GM18868 (cell line): ENCODE measurements at regions not wholly inside any gene's neighbourhood (a gene's known extent, or its start where the extent isn't known, plus 50 kb on each side); places are given as distances from the start of the nearest gene placed in this dataset.

Source experiments
- ATAC-seq: cut with Tn5 transposase; IDR thresholded peaks from one replicate; pipeline ENCODE4 v1.9.1; 2021; ENCODE audit warnings: mild to moderate bottlenecking, moderate library complexity; ENCODE audit not compliant: unreplicated experiment

DNA sequence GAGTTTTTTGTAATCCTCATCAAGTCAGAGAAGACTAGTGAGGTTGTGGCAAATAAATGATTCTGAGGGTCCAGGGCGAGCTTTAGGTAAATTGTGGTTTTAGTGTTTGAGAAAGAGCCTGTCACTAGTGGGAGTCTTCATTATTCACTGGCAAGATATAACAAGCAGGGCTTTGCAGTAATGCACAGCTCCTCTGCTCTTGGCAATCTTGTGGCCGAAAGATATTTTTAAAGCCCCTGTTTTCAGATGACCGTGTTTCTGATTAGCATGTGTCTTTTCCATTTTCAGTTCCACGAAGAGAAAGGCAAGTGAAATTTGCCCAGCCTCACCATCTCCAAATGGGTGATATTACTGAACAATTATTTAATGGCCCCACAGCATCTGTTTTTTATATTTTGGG, 154.0 kb upstream of the BCL6 start:
- no peak for ATAC-seq

DNA sequence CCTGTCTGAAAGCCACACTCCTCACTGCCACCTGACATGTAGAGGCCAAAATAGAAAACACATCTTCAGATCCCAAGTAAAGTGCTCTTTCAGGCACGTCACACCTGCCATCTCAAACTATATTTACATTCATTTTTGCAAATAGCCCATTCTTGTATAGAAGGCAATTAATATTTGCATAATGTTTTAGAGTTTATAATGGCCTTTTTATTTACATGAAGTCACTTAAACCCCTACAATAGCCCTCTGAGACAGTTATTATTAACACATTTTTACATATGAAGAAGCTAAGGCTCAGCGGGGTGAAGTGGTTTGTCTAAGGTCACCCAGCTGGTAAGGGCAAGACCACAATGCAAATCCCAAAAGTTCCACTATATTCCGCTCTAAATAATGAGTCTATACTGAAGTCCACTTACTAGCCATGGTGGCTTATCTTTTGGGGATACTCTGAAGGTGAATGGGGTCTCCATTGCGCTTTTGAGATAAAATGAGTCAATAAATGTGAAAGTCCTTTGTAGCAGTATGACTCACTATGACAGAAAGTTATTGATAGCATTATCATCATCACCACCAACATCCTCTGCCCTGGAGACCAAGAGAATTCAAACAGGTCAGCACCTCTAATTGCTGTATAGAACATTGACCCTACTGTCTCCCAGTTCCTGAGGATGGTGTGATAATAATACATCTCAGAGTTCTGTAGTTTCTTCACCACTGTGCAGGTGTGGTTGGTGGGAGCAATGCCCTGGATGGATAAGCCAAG, 155.9 kb upstream of the BCL6 start:
- ATAC-seq = peak; percentile 61

DNA sequence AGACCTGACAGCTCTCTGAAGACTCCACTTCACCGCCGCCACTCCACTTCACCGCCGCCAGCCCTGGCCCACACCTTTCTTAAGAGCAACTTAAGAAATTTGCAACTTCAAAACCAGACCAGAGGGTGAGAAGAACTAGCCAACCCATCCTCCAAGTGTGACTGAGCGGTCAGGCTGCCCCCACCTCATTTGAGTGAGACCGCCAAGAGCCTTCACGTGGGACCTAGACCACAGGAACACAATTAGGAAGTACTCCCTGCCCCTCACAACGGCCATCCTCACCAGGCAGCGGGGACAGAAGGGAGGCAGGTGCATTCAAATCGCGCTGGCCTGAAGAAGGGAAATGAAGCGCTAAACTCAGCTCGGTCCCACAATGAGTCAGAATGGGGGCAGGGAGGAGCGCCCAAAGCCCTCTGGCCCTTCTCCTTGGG, 156.8 kb upstream of the BCL6 start:
- ATAC-seq = peak; percentile 48

DNA sequence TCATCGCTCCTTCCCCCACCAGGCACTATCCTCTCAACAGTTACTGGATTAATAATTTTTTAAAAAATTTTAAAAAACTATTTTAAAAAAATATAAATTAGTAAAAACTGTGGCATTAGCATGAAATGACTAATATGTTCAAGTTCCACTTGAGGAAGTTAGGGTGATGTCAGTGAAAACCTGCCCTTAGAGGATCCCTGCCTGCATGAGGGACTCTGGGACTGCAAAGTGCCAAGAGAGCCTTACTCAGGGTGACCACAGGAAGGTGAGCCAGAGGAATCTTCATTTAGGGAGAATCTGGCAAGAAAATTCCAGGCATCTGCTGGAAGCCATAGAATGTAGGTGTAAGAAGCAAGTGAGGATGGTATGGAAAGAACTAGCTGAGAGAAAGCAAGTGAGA, 157.7 kb upstream of the BCL6 start:
- ATAC-seq = no peak

DNA sequence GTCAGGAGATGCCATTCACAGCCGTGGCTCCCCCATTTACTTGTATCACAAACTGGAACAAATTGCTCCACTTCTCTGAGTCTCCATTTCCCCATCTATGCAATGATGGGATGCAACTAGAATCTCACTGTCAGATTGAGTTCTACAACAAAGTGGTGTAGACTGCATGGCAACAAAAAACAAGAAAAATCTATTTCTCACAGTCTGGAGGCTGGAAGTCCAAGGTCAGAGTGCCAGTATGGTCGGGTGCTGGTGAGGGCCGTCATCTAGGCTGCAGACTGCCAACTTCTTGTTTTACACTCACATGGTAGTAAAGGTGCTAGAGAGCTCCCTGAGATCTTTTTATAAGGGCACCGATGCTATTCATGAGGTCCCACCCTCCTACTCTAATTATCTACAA, 158.4 kb upstream of the BCL6 start:
- no peak for ATAC-seq

DNA sequence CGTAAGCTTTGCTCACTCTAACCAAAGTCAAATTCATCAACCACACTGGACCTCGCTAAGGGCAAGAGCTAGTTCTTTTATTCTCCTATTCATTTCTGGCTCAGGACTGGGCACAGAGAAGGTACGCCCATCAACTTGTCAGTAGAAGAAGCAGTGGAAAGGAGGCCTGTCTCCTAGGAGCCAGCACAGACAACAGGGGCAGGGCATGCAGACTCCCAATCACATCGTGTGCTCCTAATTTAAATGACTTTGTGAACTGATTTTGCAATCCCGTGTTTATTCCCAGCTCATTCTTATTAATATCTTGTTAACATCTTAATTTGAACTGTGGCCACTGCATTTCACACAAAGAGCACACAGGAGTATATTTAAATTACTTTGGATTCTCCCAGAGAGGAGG, 161.1 kb upstream of the BCL6 start:
- no peak for ATAC-seq

DNA sequence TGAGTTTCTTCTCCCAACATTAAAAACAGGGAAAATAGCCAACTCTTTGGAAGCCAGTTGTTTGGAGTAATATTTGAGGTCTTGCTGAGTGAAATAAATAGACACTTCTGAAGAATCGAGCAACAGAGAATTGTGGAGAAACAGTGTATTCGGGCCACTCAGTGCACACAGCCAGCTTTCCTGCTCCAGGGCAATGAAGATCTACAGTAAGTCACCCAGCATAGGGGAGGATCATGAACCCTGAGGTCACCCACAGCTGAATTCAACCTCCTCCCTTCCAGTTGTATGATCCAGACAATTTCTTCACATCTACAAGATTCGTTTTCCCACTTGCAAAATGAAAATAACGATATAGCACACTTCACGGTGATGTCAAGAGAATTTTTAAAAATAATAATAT, 161.7 kb upstream of the BCL6 start:
- no peak for ATAC-seq

DNA sequence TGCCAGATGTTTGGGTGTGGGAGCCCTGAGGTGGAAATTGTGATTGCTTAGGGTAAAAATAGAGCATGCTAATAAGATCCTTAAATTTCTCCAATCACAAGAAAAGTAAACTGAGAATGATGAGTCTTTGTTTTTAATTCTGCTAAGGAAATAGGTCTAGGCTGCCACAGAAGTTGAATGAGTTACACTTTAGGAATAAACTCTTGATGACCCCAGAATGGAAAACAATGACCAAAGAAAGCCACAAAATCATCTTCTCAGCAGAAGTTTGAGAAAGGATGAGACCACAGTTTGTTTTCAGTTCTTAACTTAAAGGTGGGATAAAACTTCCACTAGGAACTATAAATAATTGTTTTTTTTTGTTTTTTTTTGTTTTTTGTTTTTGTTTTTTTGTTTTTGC, 164.6 kb upstream of the BCL6 start:
- ATAC-seq = no peak

DNA sequence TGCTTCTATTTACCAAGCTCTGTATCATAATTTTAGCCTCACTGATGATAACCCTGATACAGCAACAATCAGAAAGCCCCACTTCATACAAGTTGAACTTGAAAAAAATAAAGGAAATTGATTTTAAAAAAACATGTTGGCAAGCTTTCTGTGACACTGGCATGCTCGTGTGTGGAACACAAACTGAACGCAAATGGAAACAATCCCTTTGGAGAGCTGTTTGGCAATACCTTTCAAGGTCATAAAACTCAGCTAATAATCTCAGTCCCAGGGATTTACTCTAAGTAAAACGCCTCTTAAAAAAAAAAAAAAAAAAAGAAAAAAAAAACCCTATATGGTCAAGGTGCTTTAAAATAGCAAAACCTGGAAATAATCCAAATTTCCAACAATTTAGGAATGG, 166.7 kb upstream of the BCL6 start:
- ATAC-seq = no peak

DNA sequence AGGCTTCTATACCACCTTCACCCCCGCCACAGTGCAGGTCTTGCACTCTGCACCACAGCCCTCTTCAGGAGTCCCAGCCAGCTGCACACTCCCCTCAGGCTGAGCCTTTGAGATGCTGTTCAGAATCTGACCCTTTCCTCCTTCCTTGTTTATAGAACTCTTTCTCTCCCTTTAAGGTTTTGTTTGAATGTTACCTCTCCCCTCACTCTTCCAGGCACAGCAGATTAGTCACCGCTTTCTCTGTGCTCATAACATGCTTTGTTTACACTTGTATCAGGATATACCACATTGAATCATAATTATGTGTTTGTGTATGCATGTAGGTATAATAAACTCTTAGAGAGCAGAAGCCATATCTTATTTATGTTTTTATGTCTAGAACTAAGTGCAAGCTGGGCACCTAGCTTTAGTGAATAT, 168.4 kb upstream of the BCL6 start:
- no peak for ATAC-seq

DNA sequence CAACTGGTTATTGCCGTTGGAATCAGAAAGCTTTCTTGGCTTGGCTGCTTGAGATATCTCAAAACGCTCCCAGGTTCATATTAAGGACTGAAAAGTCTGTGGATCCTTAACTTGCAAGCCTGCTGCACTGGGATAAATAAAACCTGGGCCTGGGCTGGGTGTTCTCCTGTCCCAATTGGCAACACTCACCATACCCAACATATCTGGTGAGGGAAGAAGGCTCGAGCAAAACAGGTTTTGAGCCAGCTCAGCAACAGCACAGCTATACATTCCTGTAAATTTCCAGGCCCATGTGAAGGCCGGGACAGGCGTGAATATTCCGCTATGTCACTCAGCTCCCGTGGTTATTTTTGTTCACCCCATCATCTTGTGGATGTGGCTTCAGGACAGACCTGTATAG, 169.0 kb upstream of the BCL6 start:
- no peak for ATAC-seq

DNA sequence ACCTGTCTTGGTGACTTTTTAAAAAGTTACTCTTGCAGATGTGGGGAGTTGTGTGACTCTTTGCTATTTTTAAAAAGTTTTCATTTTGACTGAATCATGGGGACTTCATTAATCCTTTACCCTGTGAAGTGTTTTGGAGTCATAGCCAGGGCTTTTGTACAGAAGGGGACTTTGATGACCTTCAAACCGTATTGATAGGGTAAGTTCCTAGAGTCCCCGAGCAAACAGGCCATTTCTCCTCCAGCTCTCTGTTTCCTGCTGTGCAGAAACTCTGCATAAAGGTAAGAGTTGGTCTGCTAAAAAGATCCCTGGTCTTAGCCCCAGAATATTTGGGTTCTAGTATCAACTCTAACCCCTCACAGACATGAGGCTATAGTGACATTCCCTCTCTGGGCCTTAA, 170.8 kb upstream of the BCL6 start:
- ATAC-seq = no peak

DNA sequence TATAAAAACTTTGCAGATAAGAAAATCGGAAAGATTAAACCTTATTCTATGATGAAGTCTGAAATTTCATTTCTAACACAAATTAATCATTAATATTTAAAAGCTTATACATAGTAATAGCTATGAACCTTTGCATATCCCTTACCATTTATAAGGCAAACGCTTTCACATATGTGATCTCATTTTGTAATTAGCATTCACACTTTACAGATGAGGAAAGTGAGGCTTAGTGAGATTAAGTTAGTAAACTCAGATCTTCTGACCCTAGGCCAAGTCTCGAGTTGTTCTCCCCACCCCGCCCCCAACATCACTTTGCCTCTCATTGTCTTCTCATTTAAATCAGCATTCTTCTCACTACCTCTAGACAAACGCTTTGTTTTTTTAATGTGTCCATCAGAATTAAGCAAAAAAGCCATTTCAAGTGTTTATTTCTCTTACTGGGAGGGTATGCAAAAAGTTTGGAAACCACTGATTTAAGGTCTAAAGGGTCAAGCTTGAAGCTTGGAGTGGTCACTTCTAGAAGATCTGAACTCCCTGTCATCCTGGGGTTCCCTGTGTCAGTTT, 172.9 kb upstream of the BCL6 start:
- no peak for ATAC-seq

DNA sequence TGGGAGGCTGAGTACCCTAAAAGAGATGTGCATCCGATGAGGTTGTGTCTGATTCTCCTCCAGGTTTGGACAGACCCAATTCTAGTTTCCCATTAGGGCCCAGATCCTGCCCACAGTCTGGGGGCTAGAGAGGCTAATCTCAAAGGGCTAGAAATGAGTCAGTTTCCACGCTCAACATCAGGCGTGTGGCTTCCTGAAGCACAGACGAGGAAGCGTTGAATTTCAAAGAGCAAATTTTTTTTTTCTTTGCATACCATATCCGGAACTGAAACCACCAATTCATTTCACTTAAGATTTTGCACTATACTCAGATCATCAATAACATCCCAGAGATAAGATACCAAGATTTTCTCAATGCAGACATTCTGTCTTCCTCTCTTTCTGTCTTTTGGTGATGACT, 173.8 kb upstream of the BCL6 start:
- peak; percentile 89 for ATAC-seq

DNA sequence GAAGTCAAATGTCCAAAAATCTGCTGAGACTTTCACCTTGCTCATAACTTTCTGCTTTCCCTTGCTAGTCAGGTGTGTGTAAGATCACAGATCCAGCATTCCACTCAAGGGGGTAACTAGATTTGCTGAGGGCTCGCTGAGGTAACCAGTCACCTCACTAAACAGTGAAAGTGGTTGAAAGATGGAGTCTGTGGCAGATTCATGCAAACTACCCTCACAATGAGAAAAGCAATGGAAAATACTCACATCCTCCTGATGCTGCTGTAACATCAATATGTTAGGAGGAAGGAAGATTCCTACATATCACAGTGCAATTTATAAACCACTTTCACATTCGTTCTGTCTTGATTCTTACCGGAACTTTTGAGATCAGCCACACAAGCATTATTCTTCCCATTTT, 174.3 kb upstream of the BCL6 start:
- peak; percentile 38 for ATAC-seq

DNA sequence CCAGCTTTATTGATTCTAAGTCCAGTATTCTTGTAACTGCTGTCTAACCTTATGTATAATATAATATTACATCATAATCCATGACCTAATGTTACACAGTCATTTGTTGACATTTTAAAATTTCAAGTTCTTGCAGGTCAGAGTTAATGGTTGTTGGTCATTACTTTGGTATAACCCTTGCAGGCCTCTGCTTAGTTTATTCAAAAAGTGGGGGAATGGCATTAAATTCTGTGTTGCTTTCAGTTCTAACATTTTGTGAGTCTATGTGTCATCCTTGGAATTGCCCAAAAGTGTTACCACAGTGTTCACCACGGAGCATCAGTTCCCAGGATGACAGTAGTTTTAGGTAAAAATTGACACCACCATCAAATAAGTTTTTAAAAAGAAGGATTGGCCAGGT, 174.8 kb upstream of the BCL6 start:
- ATAC-seq = no peak

DNA sequence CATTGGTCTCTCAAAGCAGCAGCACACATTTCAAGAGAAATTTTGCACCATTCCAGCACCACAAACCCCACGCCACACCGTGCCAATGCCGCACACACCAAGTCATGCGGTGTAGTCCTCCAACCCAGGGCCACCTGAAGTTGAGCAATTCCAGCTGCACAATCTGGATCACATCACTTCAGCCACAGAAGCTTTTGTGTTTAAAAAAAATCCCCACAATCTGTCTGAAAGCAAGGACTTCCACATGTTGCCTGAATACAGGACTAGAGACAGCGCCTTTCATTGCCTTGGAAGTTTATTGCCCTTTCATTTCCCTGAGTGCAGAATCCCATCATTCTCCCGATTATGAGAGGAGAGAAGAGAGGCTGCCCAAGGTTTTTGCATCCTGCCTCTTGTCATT, 175.6 kb upstream of the BCL6 start:
- no peak for ATAC-seq

DNA sequence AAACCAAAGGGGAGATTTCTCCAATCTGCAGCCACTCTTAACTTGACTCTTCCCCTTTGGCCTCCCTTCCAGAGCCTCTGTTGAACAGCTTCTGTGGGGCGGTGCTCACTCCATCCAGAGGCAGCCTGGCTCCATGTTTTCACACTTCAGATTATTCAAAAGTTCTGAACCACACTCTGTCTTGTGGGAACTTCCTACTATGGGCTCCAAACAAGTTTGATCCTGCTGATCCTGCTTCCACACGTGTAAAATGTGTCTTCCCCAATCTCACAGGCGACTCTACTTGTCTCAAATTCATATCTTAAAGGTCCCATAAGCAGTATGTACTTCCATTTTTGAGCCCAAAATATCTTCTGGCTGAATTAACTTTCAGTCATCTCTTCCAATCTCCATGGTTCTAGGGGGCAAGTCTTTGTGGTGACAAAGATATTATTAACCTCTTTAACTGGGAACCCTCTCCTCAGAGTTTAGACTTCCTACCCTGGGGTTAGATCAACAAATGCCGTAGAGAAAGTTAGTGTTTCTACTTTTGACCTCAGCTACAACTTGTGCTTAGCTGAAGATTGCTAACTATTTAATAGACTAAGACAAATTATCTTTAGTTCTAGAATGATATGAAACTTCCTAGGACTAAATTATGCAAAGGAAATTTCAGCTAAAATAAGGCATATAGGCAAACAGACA, 176.3 kb upstream of the BCL6 start:
- ATAC-seq = no peak

DNA sequence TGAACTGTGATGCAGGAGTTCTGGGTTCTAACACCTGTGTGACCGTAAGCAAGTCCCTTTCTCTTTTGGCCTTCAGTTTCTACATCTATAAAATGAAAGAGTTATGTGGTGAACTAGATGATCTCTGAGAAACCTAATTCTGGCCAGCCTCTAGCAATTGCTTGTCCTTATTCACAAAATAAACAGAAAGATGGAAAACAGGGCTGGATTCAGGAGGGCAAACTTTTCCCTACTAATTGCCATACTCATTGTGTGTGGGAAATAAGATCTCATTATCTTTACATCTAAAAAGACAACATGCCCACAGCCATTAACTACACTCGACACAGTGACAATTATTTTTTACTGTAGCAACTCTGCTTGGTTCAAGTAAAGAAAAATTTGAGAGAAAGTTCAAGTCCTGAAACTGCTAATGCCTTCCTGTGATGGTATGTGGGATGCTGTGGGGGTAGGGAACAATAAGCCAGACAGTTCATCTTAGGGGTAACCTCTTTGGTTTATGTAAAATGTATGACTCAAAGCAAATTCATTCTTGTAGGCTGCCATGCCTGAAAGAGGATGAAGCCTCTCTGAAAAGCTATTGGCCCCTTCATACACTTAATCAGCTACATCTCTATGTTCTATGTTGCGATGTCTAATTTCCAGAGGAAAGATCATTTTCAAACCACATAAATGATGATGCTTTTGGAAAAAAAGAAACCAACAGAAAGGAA, 177.6 kb upstream of the BCL6 start:
- ATAC-seq = no peak

DNA sequence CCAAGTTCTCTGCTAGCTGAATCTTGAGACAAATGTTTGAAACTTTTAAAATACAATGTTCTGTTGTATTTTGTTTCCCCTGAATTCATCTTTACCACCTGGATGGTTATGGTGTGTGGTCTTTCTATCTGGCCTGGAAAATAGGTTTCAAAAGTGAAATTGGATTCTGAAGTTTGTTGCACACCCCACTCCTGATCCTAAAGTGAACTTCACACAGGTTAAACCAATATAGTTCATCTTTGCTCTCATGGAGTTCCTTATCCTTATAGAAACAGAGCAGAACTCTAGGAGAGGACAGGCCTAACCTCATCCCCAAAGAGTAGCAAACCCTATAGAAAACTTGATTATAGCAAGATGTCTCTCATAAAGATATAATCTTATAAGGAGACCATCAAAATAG, 179.4 kb upstream of the BCL6 start:
- no peak for ATAC-seq

DNA sequence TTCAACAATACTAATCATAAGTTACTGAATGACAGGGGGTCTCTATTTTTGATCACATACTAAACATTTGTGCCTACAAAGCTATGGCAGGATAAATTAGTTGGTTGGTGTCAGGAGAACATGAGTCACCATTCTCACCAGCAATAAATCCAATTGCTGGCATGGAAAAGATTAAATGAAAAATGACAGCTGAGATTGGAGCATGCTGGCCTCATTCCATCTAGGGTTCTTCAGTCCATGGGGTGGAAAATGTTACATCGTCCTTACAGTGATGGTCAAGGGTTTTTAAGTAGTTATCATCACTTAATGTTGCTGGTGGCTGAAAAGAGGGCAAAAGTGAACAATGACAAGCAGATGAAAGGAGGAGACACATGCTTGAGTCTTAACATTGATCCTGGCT, 180.1 kb upstream of the BCL6 start:
- no peak for ATAC-seq

DNA sequence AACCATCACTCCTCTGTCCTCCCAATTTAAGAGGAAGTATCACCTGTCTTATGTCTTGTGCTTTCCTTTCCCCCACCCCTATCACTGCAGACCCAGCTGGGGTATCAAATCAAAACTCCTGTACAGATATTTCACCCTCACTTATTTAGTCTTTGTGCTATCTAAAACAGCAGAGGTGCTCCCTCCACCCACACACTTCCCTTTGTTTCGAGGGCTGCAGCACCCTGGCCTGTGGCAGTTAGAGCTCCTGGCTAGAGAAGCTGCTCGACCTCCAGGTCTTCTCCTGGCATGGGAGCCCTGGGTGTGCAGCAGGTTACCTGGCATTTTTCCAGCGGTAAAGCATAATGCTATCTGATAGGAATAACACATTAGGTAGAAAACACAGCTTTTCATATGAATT, 181.4 kb upstream of the BCL6 start:
- ATAC-seq = peak; percentile 59
